Fibroblast of peridontal ligament (primary cell): ENCODE measurements at regions not wholly inside any gene's neighbourhood (a gene's known extent, or its start where the extent isn't known, plus 50 kb on each side); places are given as distances from the start of the nearest gene placed in this dataset.
"Not testable (repeated sequence)": the region's sequence is repeated elsewhere in the genome, so short reads cannot be mapped to it uniquely, and the experiment has no call there.

Experiments used
- DNase-seq: peaks from one replicate; pipeline ENCODE4 v3.0.0-alpha.2; 2010; ENCODE audit errors: extremely low read depth

GRCh38 chr18:79579807-79580497 lies 99.7 kb upstream of the CTDP1 start:
- no peak for DNase-seq

- no peak for DNase-seq
Observed at GRCh38 chr18:79580498-79581171, 99.0 kb upstream of the CTDP1 start.

- no peak for DNase-seq
Observed at GRCh38 chr18:79581406-79581805, 98.2 kb upstream of the CTDP1 start.

- no peak for DNase-seq
Observed at GRCh38 chr18:79581911-79582310, 97.7 kb upstream of the CTDP1 start.

DNA sequence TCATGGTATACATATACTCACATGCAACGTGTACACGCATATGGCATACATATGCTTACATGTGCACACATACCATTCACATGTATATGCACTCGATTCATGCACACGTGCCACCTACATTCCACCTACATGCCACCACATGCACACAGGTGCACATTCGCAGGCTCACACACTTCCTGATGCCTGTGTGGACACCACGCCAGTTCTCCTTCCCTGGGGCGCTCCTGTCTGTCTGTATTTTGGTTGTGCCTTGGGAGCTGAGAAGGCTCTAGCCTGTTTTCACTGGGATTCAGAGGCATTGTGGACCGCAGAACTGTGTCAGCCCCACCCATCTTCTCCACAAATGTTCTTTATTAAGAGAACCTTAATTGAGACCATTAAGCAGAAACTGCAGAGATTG lies 96.6 kb upstream of the CTDP1 start:
- no peak for DNase-seq

- DNase-seq, result no peak
Observed at GRCh38 chr18:79583426-79583825, 96.2 kb upstream of the CTDP1 start.

- DNase-seq, result no peak
Observed at GRCh38 chr18:79583984-79584401, 95.6 kb upstream of the CTDP1 start.

- DNase-seq, result no peak
Observed at GRCh38 chr18:79584491-79585394, 94.9 kb upstream of the CTDP1 start.

DNA sequence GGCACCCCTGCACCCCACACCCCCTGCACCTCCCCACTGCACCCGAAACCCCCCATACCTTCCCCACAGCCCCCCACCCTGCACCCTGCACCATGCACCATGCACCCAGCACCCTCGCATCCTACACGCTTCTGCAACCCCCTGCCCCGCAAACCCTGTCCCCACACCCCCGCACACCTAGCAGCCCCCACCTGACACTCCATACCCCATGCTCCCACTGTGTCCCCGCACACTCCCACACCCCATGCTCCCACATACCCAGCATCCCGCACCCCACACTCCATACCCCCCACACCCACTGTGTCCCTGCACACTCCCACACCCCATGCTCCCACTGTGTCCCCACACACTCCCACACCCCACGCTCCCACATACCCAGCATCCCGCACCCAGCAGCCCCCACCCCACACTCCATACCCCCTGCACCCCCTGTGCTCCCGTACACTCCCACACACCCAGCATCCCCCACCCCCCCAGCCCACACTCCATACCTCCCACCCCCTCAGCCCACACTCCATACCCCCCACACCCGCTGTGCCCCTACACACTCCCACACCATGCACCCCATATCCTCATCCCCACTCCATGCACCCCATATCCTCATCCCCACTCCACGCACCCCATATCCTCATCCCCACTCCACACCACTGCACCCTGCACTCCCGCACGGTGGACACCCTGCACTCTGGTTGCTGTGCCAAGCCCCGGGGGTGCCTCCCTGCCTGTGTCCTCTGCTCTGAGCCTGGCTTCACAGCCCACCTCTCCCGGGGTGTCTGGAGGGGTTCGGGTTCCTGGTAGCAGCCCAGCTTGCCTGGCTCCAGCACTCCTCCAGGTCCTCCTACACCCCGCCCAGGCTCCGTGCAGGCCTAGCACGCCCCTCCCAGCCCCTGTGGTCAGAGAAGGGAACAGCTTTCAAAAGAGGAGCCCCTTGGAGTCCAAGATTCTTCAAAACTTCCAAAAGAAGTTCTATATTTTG lies 93.9 kb upstream of the CTDP1 start:
- DNase-seq, result no peak

GRCh38 chr18:79586436-79587225 lies 93.0 kb upstream of the CTDP1 start:
- no peak for DNase-seq

- DNase-seq, result no peak
Observed at GRCh38 chr18:79587226-79587741, 92.3 kb upstream of the CTDP1 start.

DNA sequence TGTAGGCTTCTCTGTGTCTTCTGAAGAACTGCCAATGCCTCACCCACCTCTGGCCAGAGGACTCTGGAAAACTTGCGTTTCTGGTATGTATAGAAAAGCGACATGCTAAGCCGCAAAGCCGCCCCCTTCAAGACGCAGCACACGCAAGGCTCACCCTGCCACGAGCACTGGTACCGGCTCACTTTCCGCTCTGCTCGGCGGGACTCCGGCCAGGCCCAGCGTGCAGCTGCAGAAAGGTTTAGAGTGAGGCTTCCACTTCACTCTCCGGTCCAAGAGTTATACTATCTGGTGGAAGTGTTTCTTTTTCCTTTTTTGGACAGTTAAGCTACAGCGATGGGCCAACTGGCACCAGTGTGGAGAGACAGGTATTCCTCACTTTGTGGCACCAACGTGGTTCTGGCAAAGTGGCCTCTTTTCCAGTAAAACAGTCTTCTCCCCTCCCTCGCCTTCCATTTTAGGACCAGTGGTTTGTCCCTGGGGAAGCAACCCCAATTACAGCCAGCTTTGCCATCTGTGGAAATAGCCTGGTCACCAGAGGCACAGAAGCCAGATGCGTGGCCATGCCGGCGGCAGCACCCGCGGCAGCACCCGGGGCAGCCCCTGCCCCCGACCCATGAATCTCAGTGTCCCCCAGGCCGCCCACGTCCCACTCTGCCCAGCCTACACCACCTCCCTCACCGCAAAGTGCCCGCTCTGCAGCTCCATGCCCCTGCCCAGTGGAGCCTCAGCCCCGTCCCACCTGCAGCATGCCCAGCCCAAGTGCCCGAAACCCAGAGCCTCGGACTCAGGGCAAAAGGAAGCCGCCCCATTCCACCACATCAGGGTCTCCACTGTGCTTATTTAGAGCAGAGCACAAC lies 91.6 kb upstream of the CTDP1 start:
- no peak for DNase-seq

- peak; percentile 48 for DNase-seq
Observed at GRCh38 chr18:79588636-79589481, 90.7 kb upstream of the CTDP1 start.

DNA sequence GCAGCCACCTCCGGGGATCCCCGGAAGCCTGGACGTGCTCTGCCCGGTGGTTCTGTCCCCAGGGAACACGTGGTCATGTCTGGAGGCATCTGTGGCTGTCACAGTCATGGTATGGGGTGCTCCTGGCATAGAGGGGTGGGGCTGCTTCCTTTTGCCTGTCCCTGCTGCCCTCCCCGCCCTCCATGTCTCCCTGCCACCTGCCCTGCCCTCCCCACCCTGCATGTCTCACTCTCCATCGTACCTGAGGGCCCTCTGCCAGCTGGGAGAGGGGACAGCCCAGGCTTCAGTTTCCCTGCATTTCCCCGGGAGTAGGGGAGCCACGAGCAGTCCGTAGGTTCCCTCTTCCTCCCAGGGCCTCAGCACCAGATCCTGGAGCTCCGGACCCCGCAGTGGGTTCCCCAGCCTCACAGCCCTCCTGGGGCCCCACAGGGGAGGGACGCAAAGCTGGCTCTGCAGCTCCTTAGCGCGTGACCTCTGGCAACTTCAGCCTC lies 90.0 kb upstream of the CTDP1 start:
- no peak for DNase-seq

- DNase-seq, result no peak
Observed at GRCh38 chr18:79590191-79591031, 89.2 kb upstream of the CTDP1 start.

DNA sequence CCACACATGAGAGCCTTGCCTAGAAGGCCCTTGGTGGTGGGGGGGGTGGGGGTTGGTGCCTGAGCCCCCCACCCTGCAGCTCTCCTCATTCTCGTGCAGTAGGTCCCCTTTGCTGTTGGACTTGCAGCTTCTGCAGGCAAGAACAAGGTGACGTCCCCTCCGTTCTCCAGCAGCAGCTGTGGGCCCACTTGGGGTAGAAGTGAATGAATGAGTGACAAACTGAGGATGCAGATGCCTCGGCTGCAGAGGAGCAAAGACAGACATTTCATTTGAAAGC lies 88.6 kb upstream of the CTDP1 start:
- DNase-seq, result no peak

DNA sequence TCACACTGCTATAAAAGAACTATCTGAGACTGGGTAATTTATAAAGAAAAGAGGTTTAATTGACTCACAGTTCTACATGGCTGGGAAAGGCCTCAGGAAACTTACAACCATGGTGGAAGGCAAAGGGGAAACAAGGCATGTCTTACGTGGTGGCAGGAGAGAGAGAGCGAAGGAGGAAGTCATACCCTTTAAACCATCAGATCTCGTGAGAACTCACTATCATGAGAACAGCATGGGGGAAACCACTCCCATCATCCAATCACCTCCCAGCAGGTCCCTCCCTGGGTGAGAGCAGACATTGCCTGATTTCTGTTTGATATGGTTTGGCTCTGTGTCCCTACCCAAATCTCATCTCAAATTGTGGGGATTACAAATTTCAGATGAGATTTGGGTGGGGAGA lies 86.9 kb upstream of the CTDP1 start:
- not testable (repeated sequence) for DNase-seq
